Uterus (tissue), 2 donors: ENCODE measurements at regions not wholly inside any gene's neighbourhood (a gene's known extent, or its start where the extent isn't known, plus 50 kb on each side); places are given as distances from the start of the nearest gene placed in this dataset.

Experiments
- CTCF ChIP-seq, 4 experiments: fragments of 200-600 bp in 2 of 4; fragments of 450-650 bp in 2 of 4; sonication (generic) in 2 of 4; IDR thresholded peaks; one replicate each; pipeline ENCODE4 v1.5.1; 2016 to 2019; ENCODE audit warnings: antibody characterized with exemption in 4 of 4, mild to moderate bottlenecking in 2 of 4, moderate library complexity in 1 of 4
- POLR2A ChIP-seq, 2 donors: fragments of 450-650 bp; IDR thresholded peaks; one replicate each; pipeline ENCODE4 v1.6.1; 2016; ENCODE audit warnings: antibody characterized with exemption in 2 of 2, mild to moderate bottlenecking in 1 of 2, moderate library complexity in 1 of 2

GRCh38 chr9:100670719-100671118 lies 92.8 kb downstream of the CAVIN4 start:
- TF ChIP-seq POLR2A (IDR thresholded peaks at IDR 0.05) (no peak), CTCF (IDR thresholded peaks at IDR 0.05) (no peak)
